ENCODE measurements at regions not wholly inside any gene's neighbourhood (a gene's known extent, or its start where the extent isn't known, plus 50 kb on each side); places are given as distances from the start of the nearest gene placed in this dataset.

DNA sequence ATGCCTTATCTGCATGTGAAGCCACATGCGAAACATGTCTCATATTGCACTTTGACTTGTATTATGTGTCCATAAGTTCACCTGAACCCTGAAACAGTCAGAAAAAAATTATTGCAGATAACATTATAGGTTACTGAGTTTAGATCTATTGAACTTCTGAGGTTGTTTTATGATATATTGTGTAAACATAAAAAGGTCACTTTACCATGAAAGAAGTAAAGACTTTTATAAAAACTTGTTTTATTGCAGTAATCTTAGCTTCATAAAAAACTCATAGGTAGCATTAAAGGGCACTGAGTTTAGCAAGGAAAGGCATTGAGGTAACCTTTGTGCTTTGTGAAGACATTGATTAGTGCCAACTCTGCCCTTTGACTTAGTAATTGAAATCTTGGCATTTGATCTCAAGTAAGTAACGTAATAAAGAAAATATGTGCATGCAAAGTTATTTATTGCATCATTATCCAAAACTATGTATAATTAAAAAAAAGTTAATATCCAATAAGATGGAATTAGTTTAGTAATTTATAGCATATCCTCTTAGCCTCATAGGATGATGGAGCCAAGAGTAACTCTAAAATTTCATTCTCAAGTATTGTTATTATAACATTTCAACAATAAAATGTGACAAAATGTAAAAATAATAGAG is 313.3 kb upstream of the ATP2B1 start:
- no peak overlapping the region for H3K4me3 ChIP-seq (ENCODE audit: low read length)
- no peaks in the 10 kb centered on the region for H3K4me1 ChIP-seq (ENCODE audit: control insufficient read depth, insufficient read depth, low read length)
- no peak overlapping the region for H3K9ac ChIP-seq (ENCODE audit: low read depth, low read length)
- no peaks in the 10 kb centered on the region for H3K36me3 ChIP-seq (ENCODE audit: insufficient read depth, low read length)
- no peak overlapping the region for H3K4me2 ChIP-seq (ENCODE audit: low read length)
- H3K9me3 ChIP-seq (replicated peaks; ENCODE audit: low read length) = no peaks in the 10 kb centered on the region
- H3K27me3 ChIP-seq (ENCODE audit: control insufficient read depth, insufficient read depth, low read length) = no peaks in the 10 kb centered on the region

DNA sequence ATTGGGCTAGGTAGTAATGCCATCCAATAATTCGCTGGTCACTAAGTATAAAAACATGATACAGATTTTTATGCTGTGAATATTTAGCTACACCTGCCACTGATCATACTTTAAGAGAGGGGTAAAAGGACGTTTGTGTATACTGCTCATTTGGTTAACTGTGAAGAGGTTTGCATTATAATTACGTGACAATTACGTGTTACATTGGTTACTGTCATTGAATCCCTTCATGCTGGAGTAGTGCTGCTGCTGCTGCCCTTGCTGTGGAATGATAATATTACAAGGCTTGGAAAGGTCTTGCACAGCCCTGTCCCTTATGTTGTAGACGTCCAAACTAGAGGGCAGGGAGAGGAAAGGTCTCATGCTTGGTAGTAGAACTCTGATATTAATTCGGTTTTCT is 312.2 kb upstream of the ATP2B1 start:
- H3K9ac ChIP-seq (ENCODE audit: low read depth, low read length) = no peak overlapping the region
- no peak overlapping the region for H3K4me3 ChIP-seq (ENCODE audit: low read length)
- no peaks in the 10 kb centered on the region for H3K36me3 ChIP-seq (ENCODE audit: insufficient read depth, low read length)
- H3K4me2 ChIP-seq (ENCODE audit: low read length) = no peak overlapping the region
- no peaks in the 10 kb centered on the region for H3K9me3 ChIP-seq (replicated peaks; ENCODE audit: low read length)
- no peaks in the 10 kb centered on the region for H3K4me1 ChIP-seq (ENCODE audit: control insufficient read depth, insufficient read depth, low read length)
- H3K27me3 ChIP-seq (ENCODE audit: control insufficient read depth, insufficient read depth, low read length) = no peaks in the 10 kb centered on the region

DNA sequence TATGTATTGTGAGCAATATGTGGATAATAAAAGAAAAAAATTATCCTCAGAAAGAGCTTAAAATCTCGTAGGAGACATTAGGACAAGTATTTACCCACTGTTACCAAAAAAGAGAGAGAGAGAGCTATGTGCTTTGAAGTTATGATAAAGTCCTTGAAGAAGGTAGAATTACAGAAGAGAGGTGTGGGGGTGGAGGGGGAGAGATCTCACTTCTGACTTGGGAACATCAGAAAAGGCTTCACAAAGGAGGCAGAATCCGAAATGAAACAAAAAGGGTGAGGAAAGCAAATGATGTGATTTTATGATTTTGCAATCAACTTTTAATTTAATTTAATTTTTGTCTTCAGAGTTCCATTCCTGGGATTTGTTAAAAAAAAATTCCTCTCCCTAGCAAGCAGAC is 311.8 kb upstream of the ATP2B1 start:
- H3K9me3 ChIP-seq (replicated peaks; ENCODE audit: low read length) = no peaks in the 10 kb centered on the region
- no peak overlapping the region for H3K4me2 ChIP-seq (ENCODE audit: low read length)
- peaks cover 4% of the 10 kb centered on the region for H3K4me1 ChIP-seq (ENCODE audit: control insufficient read depth, insufficient read depth, low read length)
- no peaks in the 10 kb centered on the region for H3K36me3 ChIP-seq (ENCODE audit: insufficient read depth, low read length)
- H3K4me3 ChIP-seq (ENCODE audit: low read length) = no peak overlapping the region
- no peaks in the 10 kb centered on the region for H3K27me3 ChIP-seq (ENCODE audit: control insufficient read depth, insufficient read depth, low read length)
- no peak overlapping the region for H3K9ac ChIP-seq (ENCODE audit: low read depth, low read length)

DNA sequence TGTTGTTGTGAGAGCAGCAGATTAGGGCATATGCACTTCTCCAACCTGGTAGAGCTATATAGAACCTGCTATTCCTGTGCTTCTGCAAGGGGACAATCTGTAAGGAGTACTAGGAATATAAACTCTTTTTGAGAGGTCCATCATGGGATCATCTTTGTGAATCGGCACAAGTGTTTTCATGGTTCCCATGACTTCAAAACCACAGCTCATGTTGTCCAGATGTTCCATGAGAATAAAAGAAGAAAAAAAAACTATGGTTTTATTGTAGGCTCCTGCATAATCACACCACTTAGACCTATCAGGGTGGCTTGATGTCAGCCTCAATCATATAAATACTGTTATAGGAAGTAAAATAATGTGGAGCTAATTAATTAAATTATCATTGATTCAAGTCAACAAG is 311.4 kb upstream of the ATP2B1 start:
- Histone ChIP-seq H3K27me3 (ENCODE audit: control insufficient read depth, insufficient read depth, low read length) (no peaks in the 10 kb centered on the region), H3K36me3 (ENCODE audit: insufficient read depth, low read length) (no peaks in the 10 kb centered on the region), H3K9me3 (replicated peaks; ENCODE audit: low read length) (no peaks in the 10 kb centered on the region), H3K9ac (ENCODE audit: low read depth, low read length) (no peak overlapping the region), H3K4me3 (ENCODE audit: low read length) (no peak overlapping the region), H3K4me1 (ENCODE audit: control insufficient read depth, insufficient read depth, low read length) (peaks cover 8% of the 10 kb centered on the region), H3K4me2 (ENCODE audit: low read length) (no peak overlapping the region)

DNA sequence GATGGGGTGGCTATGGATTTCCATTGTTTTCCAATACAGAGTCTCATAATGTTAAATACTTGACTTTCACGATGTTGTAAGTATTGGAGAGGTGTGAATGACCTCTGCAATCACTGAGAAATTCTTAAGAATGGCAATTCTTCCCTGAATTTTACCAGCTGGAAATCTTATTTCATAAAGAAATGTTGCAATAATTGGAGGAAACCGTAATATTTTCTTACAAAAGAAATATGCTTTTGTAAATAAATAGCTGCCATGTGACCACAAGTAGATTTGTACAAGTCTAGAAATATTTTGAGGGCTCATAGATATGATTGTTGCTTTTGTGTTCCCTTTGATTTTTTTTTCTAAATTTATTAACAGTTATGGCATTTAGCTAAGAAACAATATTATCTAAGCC is 308.7 kb upstream of the ATP2B1 start:
- Histone ChIP-seq H3K36me3 (ENCODE audit: insufficient read depth, low read length) (no peaks in the 10 kb centered on the region), H3K9me3 (replicated peaks; ENCODE audit: low read length) (no peaks in the 10 kb centered on the region), H3K4me1 (ENCODE audit: control insufficient read depth, insufficient read depth, low read length) (peaks cover 10% of the 10 kb centered on the region), H3K4me2 (ENCODE audit: low read length) (no peak overlapping the region), H3K9ac (ENCODE audit: low read depth, low read length) (no peak overlapping the region), H3K4me3 (ENCODE audit: low read length) (no peak overlapping the region), H3K27me3 (ENCODE audit: control insufficient read depth, insufficient read depth, low read length) (no peaks in the 10 kb centered on the region)

DNA sequence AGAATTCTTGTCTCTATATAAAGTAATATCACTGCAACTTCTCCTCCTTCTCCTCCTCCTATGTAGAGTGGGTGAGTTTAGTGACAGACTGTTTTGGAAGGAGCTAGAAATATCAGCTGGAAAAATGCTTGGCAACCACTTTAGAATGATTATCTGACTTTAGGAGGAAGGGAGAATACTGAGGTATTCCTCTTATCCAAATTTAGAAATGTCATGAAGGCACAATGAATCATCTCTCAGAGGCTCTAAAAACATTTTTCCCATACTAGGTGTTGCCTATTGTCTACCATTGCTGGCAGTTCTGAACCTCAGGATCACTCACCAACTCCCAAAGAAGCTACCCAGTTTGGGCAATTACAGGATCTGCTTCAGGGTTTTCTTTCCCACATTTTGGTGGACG is 306.6 kb upstream of the ATP2B1 start:
- Histone ChIP-seq H3K4me1 (ENCODE audit: control insufficient read depth, insufficient read depth, low read length) (peaks cover 10% of the 10 kb centered on the region), H3K4me2 (ENCODE audit: low read length) (no peak overlapping the region)

DNA sequence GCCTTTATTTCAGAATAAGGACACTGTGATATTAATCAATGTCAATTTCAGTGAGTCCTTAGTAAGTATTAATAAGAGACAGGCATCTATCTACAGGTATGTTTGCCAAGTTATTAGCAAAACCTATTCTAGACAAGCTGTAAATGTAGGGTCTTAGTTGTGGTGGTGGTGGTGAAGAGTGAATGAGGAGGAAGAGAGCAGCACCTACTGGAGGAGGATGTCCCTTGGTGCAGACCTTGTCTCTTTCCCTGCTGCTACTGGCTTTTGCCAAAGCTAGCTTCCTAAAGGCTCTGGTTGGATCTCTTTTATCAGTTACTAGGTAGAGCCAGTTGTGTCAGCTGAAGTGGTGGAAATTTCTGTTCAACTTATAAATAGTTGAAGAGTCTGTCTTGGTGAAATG is 304.8 kb upstream of the ATP2B1 start:
- Histone ChIP-seq H3K36me3 (ENCODE audit: insufficient read depth, low read length) (no peaks in the 10 kb centered on the region), H3K9ac (ENCODE audit: low read depth, low read length) (no peak overlapping the region), H3K4me3 (ENCODE audit: low read length) (no peak overlapping the region), H3K4me2 (ENCODE audit: low read length) (no peak overlapping the region), H3K4me1 (ENCODE audit: control insufficient read depth, insufficient read depth, low read length) (peaks cover 10% of the 10 kb centered on the region), H3K27me3 (ENCODE audit: control insufficient read depth, insufficient read depth, low read length) (no peaks in the 10 kb centered on the region), H3K9me3 (replicated peaks; ENCODE audit: low read length) (no peaks in the 10 kb centered on the region)

More for the DNA sequence above, 306.6 kb upstream of the ATP2B1 start:
- Histone ChIP-seq H3K9ac (ENCODE audit: low read depth, low read length) (no peak overlapping the region), H3K27me3 (ENCODE audit: control insufficient read depth, insufficient read depth, low read length) (no peaks in the 10 kb centered on the region), H3K9me3 (replicated peaks; ENCODE audit: low read length) (no peaks in the 10 kb centered on the region), H3K36me3 (ENCODE audit: insufficient read depth, low read length) (no peaks in the 10 kb centered on the region), H3K4me3 (ENCODE audit: low read length) (no peak overlapping the region)

DNA sequence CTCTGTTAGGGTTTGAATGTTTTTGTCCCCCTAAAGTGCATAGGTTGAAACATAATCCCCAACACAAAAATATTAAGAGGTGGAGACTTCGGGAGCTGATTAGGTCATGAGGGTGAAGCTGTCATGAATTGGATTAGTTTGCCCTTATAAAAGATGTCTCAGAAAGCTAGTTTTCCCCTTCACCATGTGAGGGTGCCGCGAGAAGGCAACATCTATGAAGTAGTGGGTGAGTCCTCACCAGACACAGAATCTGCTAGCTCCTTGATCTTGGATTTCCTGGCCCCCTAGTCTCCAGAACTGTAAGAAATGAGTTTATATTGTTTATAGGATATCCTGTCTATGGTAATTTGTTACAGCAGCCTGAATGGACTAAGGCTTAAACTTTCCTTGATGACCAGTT is 301.5 kb upstream of the ATP2B1 start:
- Histone ChIP-seq H3K9ac (ENCODE audit: low read depth, low read length) (no peak overlapping the region), H3K27me3 (ENCODE audit: control insufficient read depth, insufficient read depth, low read length) (no peaks in the 10 kb centered on the region), H3K4me1 (ENCODE audit: control insufficient read depth, insufficient read depth, low read length) (peaks cover 3% of the 10 kb centered on the region), H3K9me3 (replicated peaks; ENCODE audit: low read length) (no peaks in the 10 kb centered on the region), H3K4me3 (ENCODE audit: low read length) (no peak overlapping the region), H3K4me2 (ENCODE audit: low read length) (no peak overlapping the region), H3K36me3 (ENCODE audit: insufficient read depth, low read length) (no peaks in the 10 kb centered on the region)

DNA sequence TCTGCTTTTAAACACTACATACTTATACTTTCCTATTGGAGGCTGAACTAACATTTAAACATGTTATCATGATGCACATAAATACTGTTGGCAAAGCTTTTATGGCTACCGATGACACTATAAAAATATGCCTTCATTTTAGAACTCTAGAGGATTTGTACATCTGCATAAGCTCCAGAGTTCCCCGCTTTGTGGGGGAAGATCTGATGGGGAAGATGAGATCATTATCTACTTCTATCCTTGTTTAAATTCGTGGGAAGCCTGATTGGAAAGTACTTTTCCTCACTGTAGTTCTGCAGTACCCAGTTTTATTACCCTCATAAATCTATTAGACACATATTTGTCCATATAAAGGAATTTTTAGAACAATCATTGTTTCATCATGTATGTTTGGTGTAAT is 299.6 kb upstream of the ATP2B1 start:
- no peak overlapping the region for H3K4me3 ChIP-seq (ENCODE audit: low read length)
- no peak overlapping the region for H3K9ac ChIP-seq (ENCODE audit: low read depth, low read length)
- H3K27me3 ChIP-seq (ENCODE audit: control insufficient read depth, insufficient read depth, low read length) = no peaks in the 10 kb centered on the region
- H3K36me3 ChIP-seq (ENCODE audit: insufficient read depth, low read length) = no peaks in the 10 kb centered on the region
- no peaks in the 10 kb centered on the region for H3K4me1 ChIP-seq (ENCODE audit: control insufficient read depth, insufficient read depth, low read length)
- no peak overlapping the region for H3K4me2 ChIP-seq (ENCODE audit: low read length)
- H3K9me3 ChIP-seq (replicated peaks; ENCODE audit: low read length) = no peaks in the 10 kb centered on the region

DNA sequence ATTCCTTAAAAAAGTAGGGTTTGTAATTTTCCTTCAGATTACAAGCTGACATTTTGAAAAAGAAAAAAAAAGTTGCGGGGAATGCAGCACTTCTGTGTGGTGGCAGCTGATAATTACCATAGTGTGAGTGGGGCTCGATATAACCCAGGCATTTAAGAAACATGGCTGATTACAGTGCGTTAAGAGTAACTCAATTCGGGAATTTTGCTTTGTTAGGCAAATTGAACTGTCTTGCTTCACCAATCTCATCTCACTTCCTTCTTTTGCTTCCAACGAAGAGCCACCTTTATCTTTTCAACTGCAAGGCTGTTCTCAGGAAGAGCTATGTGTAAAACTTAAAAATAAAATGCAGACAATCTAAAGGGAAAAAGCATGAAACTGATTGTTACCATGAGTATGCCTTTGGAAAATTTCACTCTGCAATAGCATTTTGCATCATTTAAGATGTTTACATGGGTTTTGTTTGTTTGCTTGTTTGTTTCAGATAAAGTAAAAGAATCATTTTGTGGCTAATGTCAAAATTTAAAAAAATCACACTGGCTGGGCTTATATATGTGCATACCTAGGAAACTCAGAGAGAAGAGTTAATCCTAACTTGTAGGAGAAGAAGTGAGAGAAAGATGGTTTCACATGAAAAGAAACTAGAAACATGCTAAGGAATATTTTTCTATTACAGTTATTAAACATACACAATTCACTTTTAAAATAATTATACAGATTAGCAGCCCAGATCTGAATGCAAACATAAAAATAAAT is 295.9 kb upstream of the ATP2B1 start:
- H3K4me2 ChIP-seq (ENCODE audit: low read length) = no peak overlapping the region
- H3K9ac ChIP-seq (ENCODE audit: low read depth, low read length) = no peak overlapping the region
- H3K36me3 ChIP-seq (ENCODE audit: insufficient read depth, low read length) = no peaks in the 10 kb centered on the region
- peaks cover 15% of the 10 kb centered on the region for H3K4me1 ChIP-seq (ENCODE audit: control insufficient read depth, insufficient read depth, low read length)
- no peak overlapping the region for H3K4me3 ChIP-seq (ENCODE audit: low read length)
- no peaks in the 10 kb centered on the region for H3K9me3 ChIP-seq (replicated peaks; ENCODE audit: low read length)
- H3K27me3 ChIP-seq (ENCODE audit: control insufficient read depth, insufficient read depth, low read length) = no peaks in the 10 kb centered on the region

DNA sequence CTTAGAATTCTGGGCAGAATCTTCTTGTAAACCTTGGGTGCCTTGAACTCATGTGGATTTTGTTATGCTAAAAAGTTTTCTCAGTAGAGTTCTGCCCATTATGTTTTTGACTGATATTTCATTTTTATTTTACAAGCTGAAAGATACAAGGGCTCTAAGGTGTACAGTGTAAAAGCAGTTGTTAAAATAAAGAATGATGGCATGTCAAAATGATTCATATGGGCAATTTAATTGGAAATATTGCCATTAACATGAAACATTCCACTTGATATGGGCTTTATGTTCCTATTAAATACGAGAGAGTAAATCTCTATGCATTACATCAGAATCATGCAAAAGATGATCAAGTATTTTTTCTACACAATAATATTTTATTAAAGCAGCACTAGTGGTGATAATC is 295.1 kb upstream of the ATP2B1 start:
- H3K9me3 ChIP-seq (replicated peaks; ENCODE audit: low read length) = no peaks in the 10 kb centered on the region
- no peak overlapping the region for H3K4me3 ChIP-seq (ENCODE audit: low read length)
- peaks cover 23% of the 10 kb centered on the region for H3K4me1 ChIP-seq (ENCODE audit: control insufficient read depth, insufficient read depth, low read length)
- H3K9ac ChIP-seq (ENCODE audit: low read depth, low read length) = no peak overlapping the region
- no peaks in the 10 kb centered on the region for H3K27me3 ChIP-seq (ENCODE audit: control insufficient read depth, insufficient read depth, low read length)
- no peak overlapping the region for H3K4me2 ChIP-seq (ENCODE audit: low read length)
- no peaks in the 10 kb centered on the region for H3K36me3 ChIP-seq (ENCODE audit: insufficient read depth, low read length)

DNA sequence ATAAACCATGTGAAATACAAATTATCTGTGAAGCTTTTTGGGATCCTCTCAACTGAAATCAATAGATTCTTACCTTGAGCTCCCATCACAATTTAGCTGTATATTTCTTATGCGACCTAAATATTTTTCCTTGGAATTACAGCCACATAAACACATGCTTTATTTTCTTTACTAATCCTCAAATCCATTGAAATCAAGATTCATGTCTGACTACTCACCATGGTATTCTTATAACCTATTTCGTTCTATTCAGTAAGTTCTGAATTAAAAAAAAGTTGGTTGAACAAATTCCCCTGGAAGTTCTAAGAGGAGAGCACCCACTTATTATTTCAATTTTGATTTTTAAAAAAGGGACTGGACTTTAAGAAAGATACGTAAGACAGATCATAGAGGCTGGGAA is 292.1 kb upstream of the ATP2B1 start:
- Histone ChIP-seq H3K4me3 (ENCODE audit: low read length) (no peak overlapping the region), H3K9ac (ENCODE audit: low read depth, low read length) (peak overlapping the region; percentile 41), H3K9me3 (replicated peaks; ENCODE audit: low read length) (no peaks in the 10 kb centered on the region), H3K4me1 (ENCODE audit: control insufficient read depth, insufficient read depth, low read length) (peaks cover 26% of the 10 kb centered on the region), H3K27me3 (ENCODE audit: control insufficient read depth, insufficient read depth, low read length) (no peaks in the 10 kb centered on the region), H3K4me2 (ENCODE audit: low read length) (no peak overlapping the region), H3K36me3 (ENCODE audit: insufficient read depth, low read length) (no peaks in the 10 kb centered on the region)
